ENCODE measurements at regions not wholly inside any gene's neighbourhood (a gene's known extent, or its start where the extent isn't known, plus 50 kb on each side); places are given as distances from the start of the nearest gene placed in this dataset.

DNA sequence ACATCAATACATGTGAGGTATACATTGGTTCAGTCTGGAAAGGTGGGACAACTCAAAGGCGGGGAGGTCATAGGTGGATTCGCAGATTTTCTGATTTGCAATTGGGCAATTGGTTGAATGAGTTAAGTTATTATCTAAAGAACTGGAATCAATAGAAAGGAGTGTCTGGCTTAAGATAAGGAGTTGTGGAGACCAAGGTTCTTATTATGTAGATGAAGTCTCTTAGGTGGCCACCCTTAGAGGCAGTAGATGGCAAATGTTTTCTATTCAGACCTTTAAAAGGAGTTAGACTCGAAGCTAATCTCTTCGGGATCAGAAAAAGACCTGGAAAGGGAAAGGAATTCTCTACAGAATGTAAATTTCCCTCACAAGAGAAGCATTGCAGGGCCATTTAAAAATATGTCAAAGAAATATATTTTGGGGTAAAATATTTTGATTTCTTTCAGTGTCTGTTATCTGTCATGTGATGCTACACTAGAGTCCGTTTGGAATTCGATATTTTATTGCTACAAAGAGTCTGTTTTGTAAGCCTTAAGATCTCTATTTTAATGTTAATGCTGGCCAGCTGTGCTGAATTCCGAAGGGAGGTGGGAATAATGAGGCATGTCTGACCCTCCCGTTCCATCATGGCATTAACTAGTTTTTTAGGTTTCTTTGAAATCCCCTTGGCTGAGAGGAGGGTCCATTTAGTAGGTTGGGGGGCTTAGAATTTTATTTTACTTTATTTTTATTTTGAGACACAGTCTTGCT is 265.1 kb downstream of the PTPRU start:
- POLR2A ChIA-PET, result no interaction called here
- H3K4me1 ChIP-seq (ENCODE audit: control insufficient read depth, insufficient read depth, low read length), result no peaks in the 10 kb centered on the region
- no peak overlapping the region for H3K4me3 ChIP-seq
- no peak overlapping the region for H3K4me2 ChIP-seq (ENCODE audit: control insufficient read depth, insufficient read depth)
- no peaks in the 10 kb centered on the region for H3K36me3 ChIP-seq (ENCODE audit: control insufficient read depth in 2 of 2, insufficient read depth in 2 of 2, low read length in 1 of 2)
- BruUV-seq (replicated peaks), result no TSS peak
- no peaks in the 10 kb centered on the region for H4K20me1 ChIP-seq (ENCODE audit: control insufficient read depth, insufficient read depth)
- H3K79me2 ChIP-seq (ENCODE audit: control insufficient read depth, insufficient read depth, low read length), result no peaks in the 10 kb centered on the region
- RAD21 ChIA-PET (ENCODE audit: unreplicated experiment), result no interaction called here
- H2AFZ ChIP-seq (ENCODE audit: control insufficient read depth, low read depth, low read length), result no peak overlapping the region
- WGBS (ENCODE audit: insufficient coverage, insufficient replicate concordance, low lambda C conversion rate, missing lambda C conversion rate), result 6% methylated on average over 8 of the region's 8 CpGs
- DNase-seq (ENCODE audit: low read depth, low spot score), result no peak
- H3K9me3 ChIP-seq (replicated peaks; ENCODE audit: control insufficient read depth, insufficient read depth, low read length), result no peaks in the 10 kb centered on the region
- CTCF ChIA-PET, result no interaction called here
- ATAC-seq, result no peak
- no peak overlapping the region for H3K9ac ChIP-seq (ENCODE audit: control insufficient read depth, insufficient read depth, low read length)
- peaks cover 0 to 9% of the 10 kb centered on the region in 2 experiments; a peak in 3 of 4 replicates for H3K27me3 ChIP-seq (replicated peaks in 1 of 2; ENCODE audit: control insufficient read depth in 2 of 2, insufficient read depth in 2 of 2, low read length in 1 of 2)
- intact Hi-C loops (cut with micrococcal nuclease; ENCODE audit: unreplicated experiment) (no loop called here), in situ Hi-C loops (cut with MboI) (no loop called here)
- FAIRE-seq, result no peak
- no peak overlapping the region for H3K27ac ChIP-seq (ENCODE audit: control insufficient read depth, insufficient read depth)
- SMC1A ChIA-PET (ENCODE audit: uncharacterized antibody, unreplicated experiment), result no interaction called here
- TF ChIP-seq, protein P1, sequence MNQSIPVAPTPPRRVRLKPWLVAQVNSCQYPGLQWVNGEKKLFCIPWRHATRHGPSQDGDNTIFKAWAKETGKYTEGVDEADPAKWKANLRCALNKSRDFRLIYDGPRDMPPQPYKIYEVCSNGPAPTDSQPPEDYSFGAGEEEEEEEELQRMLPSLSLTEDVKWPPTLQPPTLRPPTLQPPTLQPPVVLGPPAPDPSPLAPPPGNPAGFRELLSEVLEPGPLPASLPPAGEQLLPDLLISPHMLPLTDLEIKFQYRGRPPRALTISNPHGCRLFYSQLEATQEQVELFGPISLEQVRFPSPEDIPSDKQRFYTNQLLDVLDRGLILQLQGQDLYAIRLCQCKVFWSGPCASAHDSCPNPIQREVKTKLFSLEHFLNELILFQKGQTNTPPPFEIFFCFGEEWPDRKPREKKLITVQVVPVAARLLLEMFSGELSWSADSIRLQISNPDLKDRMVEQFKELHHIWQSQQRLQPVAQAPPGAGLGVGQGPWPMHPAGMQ (IDR thresholded peaks at IDR 0.05; ENCODE audit: borderline replicate concordance), result no peak
- TF ChIP-seq HDAC2 (IDR thresholded peaks at IDR 0.05) (no peak), NRF1 (conservative IDR thresholded peaks at IDR 0.05; ENCODE audit: low read depth, low read length) (no peak), KAT2A (conservative IDR thresholded peaks at IDR 0.05; ENCODE audit: control insufficient read depth, low read depth, low read length) (no peak), NBN (IDR thresholded peaks at IDR 0.05) (no peak), EZH2 (IDR thresholded peaks at IDR 0.05; ENCODE audit: borderline replicate concordance, control insufficient read depth, low read depth, low read length) (no peak), SUPT20H (IDR thresholded peaks at IDR 0.05; ENCODE audit: borderline replicate concordance, control insufficient read depth, low read depth, low read length) (no peak), RUNX3 (IDR thresholded peaks at IDR 0.05; ENCODE audit: low read length) (no peak), BMI1 (IDR thresholded peaks at IDR 0.05; ENCODE audit: borderline replicate concordance) (no peak), NFXL1 (IDR thresholded peaks at IDR 0.05; ENCODE audit: borderline replicate concordance) (no peak), RFX5 (IDR thresholded peaks at IDR 0.05; ENCODE audit: low read depth, low read length) (no peak)
- TF ChIP-seq, protein P2, sequence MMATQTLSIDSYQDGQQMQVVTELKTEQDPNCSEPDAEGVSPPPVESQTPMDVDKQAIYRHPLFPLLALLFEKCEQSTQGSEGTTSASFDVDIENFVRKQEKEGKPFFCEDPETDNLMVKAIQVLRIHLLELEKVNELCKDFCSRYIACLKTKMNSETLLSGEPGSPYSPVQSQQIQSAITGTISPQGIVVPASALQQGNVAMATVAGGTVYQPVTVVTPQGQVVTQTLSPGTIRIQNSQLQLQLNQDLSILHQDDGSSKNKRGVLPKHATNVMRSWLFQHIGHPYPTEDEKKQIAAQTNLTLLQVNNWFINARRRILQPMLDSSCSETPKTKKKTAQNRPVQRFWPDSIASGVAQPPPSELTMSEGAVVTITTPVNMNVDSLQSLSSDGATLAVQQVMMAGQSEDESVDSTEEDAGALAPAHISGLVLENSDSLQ (IDR thresholded peaks at IDR 0.05), result no peak
- TF ChIP-seq, protein P3, sequence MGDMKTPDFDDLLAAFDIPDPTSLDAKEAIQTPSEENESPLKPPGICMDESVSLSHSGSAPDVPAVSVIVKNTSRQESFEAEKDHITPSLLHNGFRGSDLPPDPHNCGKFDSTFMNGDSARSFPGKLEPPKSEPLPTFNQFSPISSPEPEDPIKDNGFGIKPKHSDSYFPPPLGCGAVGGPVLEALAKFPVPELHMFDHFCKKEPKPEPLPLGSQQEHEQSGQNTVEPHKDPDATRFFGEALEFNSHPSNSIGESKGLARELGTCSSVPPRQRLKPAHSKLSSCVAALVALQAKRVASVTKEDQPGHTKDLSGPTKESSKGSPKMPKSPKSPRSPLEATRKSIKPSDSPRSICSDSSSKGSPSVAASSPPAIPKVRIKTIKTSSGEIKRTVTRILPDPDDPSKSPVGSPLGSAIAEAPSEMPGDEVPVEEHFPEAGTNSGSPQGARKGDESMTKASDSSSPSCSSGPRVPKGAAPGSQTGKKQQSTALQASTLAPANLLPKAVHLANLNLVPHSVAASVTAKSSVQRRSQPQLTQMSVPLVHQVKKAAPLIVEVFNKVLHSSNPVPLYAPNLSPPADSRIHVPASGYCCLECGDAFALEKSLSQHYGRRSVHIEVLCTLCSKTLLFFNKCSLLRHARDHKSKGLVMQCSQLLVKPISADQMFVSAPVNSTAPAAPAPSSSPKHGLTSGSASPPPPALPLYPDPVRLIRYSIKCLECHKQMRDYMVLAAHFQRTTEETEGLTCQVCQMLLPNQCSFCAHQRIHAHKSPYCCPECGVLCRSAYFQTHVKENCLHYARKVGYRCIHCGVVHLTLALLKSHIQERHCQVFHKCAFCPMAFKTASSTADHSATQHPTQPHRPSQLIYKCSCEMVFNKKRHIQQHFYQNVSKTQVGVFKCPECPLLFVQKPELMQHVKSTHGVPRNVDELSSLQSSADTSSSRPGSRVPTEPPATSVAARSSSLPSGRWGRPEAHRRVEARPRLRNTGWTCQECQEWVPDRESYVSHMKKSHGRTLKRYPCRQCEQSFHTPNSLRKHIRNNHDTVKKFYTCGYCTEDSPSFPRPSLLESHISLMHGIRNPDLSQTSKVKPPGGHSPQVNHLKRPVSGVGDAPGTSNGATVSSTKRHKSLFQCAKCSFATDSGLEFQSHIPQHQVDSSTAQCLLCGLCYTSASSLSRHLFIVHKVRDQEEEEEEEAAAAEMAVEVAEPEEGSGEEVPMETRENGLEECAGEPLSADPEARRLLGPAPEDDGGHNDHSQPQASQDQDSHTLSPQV (IDR thresholded peaks at IDR 0.05), result no peak
- TF ChIP-seq, protein P4, sequence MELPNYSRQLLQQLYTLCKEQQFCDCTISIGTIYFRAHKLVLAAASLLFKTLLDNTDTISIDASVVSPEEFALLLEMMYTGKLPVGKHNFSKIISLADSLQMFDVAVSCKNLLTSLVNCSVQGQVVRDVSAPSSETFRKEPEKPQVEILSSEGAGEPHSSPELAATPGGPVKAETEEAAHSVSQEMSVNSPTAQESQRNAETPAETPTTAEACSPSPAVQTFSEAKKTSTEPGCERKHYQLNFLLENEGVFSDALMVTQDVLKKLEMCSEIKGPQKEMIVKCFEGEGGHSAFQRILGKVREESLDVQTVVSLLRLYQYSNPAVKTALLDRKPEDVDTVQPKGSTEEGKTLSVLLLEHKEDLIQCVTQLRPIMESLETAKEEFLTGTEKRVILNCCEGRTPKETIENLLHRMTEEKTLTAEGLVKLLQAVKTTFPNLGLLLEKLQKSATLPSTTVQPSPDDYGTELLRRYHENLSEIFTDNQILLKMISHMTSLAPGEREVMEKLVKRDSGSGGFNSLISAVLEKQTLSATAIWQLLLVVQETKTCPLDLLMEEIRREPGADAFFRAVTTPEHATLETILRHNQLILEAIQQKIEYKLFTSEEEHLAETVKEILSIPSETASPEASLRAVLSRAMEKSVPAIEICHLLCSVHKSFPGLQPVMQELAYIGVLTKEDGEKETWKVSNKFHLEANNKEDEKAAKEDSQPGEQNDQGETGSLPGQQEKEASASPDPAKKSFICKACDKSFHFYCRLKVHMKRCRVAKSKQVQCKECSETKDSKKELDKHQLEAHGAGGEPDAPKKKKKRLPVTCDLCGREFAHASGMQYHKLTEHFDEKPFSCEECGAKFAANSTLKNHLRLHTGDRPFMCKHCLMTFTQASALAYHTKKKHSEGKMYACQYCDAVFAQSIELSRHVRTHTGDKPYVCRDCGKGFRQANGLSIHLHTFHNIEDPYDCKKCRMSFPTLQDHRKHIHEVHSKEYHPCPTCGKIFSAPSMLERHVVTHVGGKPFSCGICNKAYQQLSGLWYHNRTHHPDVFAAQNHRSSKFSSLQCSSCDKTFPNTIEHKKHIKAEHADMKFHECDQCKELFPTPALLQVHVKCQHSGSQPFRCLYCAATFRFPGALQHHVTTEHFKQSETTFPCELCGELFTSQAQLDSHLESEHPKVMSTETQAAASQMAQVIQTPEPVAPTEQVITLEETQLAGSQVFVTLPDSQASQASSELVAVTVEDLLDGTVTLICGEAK (IDR thresholded peaks at IDR 0.05; ENCODE audit: borderline replicate concordance), result no peak
